ENCODE measurements at regions not wholly inside any gene's neighbourhood (a gene's known extent, or its start where the extent isn't known, plus 50 kb on each side); places are given as distances from the start of the nearest gene placed in this dataset.

GRCh38 chr11:91749251-91749650, 475.4 kb upstream of the FAT3 start:
- no peak for TF ChIP-seq EZH2 (IDR thresholded peaks at IDR 0.05; ENCODE audit: borderline replicate concordance)
- no peak for TF ChIP-seq CTCF (IDR thresholded peaks at IDR 0.05; ENCODE audit: poor library complexity)
- no peak for TF ChIP-seq EZH2phosphoT487 (IDR thresholded peaks at IDR 0.05; ENCODE audit: low read depth, severe bottlenecking, unreplicated experiment)

All from hepatocyte (in vitro differentiated cells).